Peyer's patch (tissue), 4 donors: ENCODE measurements at regions not wholly inside any gene's neighbourhood (a gene's known extent, or its start where the extent isn't known, plus 50 kb on each side); places are given as distances from the start of the nearest gene placed in this dataset.

Source experiments
- DNase-seq, 3 donors: peaks; one replicate each; pipeline ENCODE4 v3.0.0-alpha.2; 2017 to 2019
- H3K27ac ChIP-seq, 4 donors: fragments of 200-600 bp; sonication (generic); one replicate each; pipeline ENCODE4 v1.5.1; 2016 to 2019
- H3K27me3 ChIP-seq, 2 donors: fragments of 200-600 bp; sonication (generic); one replicate each; pipeline ENCODE4 v1.5.1; 2019
- H3K36me3 ChIP-seq, 3 donors: fragments of 200-600 bp; sonication (generic); one replicate each; pipeline ENCODE4 v1.5.1; 2016 to 2019
- H3K4me1 ChIP-seq, 4 donors: fragments of 200-600 bp; sonication (generic); one replicate each; pipeline ENCODE4 v1.5.1; 2016 to 2019
- H3K4me3 ChIP-seq, 4 donors: fragments of 200-600 bp; sonication (generic); 1 replicate in 3 of 4; 2 replicates in 1 of 4; pipeline ENCODE4 v1.5.1; 2016 to 2019; ENCODE audit warnings: mild to moderate bottlenecking in 1 of 4
- H3K9me3 ChIP-seq, 4 donors: fragments of 200-600 bp; sonication (generic); one replicate each; pipeline ENCODE4 v1.5.1; 2016 to 2019; ENCODE audit warnings: mild to moderate bottlenecking in 1 of 4
- CTCF ChIP-seq, 6 experiments: fragments of 450-650 bp in 4 of 6; fragments of 200-600 bp in 2 of 6; sonication (generic) in 1 of 6; IDR thresholded peaks; one replicate each; pipeline ENCODE4 v1.5.1; 2017 to 2019; ENCODE audit warnings: antibody characterized with exemption in 6 of 6, mild to moderate bottlenecking in 3 of 6, moderate library complexity in 1 of 6
- POLR2A ChIP-seq, 2 donors: fragments of 450-650 bp; IDR thresholded peaks; one replicate each; pipeline ENCODE4 v1.5.1; 2017; ENCODE audit warnings: antibody characterized with exemption in 2 of 2, mild to moderate bottlenecking in 2 of 2, moderate library complexity in 2 of 2

GRCh38 chr6:109315341-109316110, 66.7 kb downstream of the CD164 start:
- TF ChIP-seq POLR2A (IDR thresholded peaks at IDR 0.05) (no peak), CTCF (IDR thresholded peaks at IDR 0.05) (no peak)
- H3K4me1 ChIP-seq = peaks cover 0 to 25% (median 0%) of the 10 kb centered on the region in 4 donors
- no peak for DNase-seq
- no peak overlapping the region for H3K27ac ChIP-seq
- no peak overlapping the region for H3K4me3 ChIP-seq
- H3K9me3 ChIP-seq = no peaks in the 10 kb centered on the region
- H3K36me3 ChIP-seq = no peaks in the 10 kb centered on the region
- H3K27me3 ChIP-seq = no peaks in the 10 kb centered on the region

- Histone ChIP-seq H3K27ac (no peak overlapping the region), H3K9me3 (no peaks in the 10 kb centered on the region), H3K27me3 (no peaks in the 10 kb centered on the region), H3K4me1 (peaks cover 0 to 18% (median 0%) of the 10 kb centered on the region in 4 donors), H3K36me3 (no peaks in the 10 kb centered on the region), H3K4me3 (no peak overlapping the region)
- no peak for TF ChIP-seq POLR2A (IDR thresholded peaks at IDR 0.05)
- no peak for TF ChIP-seq CTCF (IDR thresholded peaks at IDR 0.05)
- no peak for DNase-seq
These were observed 68.0 kb downstream of the CD164 start for GRCh38 chr6:109314313-109314712.

GRCh38 chr6:109313139-109313538, 69.1 kb downstream of the CD164 start:
- no peaks in the 10 kb centered on the region for H3K36me3 ChIP-seq
- no peak overlapping the region for H3K4me3 ChIP-seq
- H3K4me1 ChIP-seq = peaks cover 0 to 10% (median 0%) of the 10 kb centered on the region in 4 donors
- H3K27me3 ChIP-seq = no peaks in the 10 kb centered on the region
- TF ChIP-seq POLR2A (IDR thresholded peaks at IDR 0.05) (no peak), CTCF (IDR thresholded peaks at IDR 0.05) (no peak)
- H3K9me3 ChIP-seq = no peaks in the 10 kb centered on the region
- DNase-seq = no peak
- H3K27ac ChIP-seq = no peak overlapping the region

- no peaks in the 10 kb centered on the region for H3K4me1 ChIP-seq
These were observed 70.8 kb downstream of the CD164 start for GRCh38 chr6:109311471-109311870.

GRCh38 chr6:109309917-109310316, 72.3 kb downstream of the CD164 start:
- H3K36me3 ChIP-seq = no peaks in the 10 kb centered on the region
- no peak for DNase-seq
- no peak overlapping the region for H3K4me3 ChIP-seq
- no peaks in the 10 kb centered on the region for H3K27me3 ChIP-seq
- H3K9me3 ChIP-seq = no peaks in the 10 kb centered on the region
- TF ChIP-seq POLR2A (IDR thresholded peaks at IDR 0.05) (no peak), CTCF (IDR thresholded peaks at IDR 0.05) (no peak)
- no peaks in the 10 kb centered on the region for H3K4me1 ChIP-seq
- no peak overlapping the region for H3K27ac ChIP-seq

More at GRCh38 chr6:109311471-109311870, 70.8 kb downstream of the CD164 start:
- Histone ChIP-seq H3K27ac (no peak overlapping the region), H3K9me3 (no peaks in the 10 kb centered on the region), H3K36me3 (no peaks in the 10 kb centered on the region), H3K4me3 (no peak overlapping the region), H3K27me3 (no peaks in the 10 kb centered on the region)
- no peak for TF ChIP-seq POLR2A (IDR thresholded peaks at IDR 0.05)
- TF ChIP-seq CTCF (IDR thresholded peaks at IDR 0.05) = no peak
- DNase-seq = no peak
